ENCODE measurements at regions not wholly inside any gene's neighbourhood (a gene's known extent, or its start where the extent isn't known, plus 50 kb on each side); places are given as distances from the start of the nearest gene placed in this dataset.

DNA sequence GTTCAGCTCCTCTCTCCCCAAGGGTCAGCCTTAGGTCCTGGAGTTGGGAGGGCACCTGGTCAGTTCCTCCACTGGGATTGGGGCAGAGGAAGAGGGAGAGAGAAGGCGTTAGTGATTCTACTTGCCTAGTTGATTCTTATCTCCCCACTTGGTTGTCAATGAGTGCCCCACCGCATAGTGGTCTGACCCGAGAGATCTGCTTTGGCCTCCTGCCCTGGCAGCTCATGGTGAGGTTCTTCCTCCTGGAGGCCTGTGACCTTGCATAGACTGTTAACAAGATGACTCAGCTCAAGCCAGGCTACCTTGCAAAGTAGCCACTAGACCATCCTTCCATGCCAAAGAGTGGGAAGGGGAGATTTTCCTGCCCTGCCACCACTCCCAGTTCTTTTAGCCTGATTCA lies 160.6 kb downstream of the TMEM200A start:
- Histone ChIP-seq H3K9me3 (ENCODE audit: insufficient read depth, low read depth, low read length) (peaks cover 4% of the 10 kb centered on the region), H2BK120ac (ENCODE audit: insufficient read depth, low read length, poor library complexity) (no peak overlapping the region), H4K8ac (ENCODE audit: low read depth, low read length) (no peak overlapping the region), H3K4me3 (ENCODE audit: low read depth, low read length) (peak overlapping the region; percentile 25), H2AFZ (ENCODE audit: insufficient read depth, low read length, poor library complexity) (no peak overlapping the region), H3K27me3 (ENCODE audit: insufficient read depth, low read length) (no peaks in the 10 kb centered on the region), H3K4me2 (ENCODE audit: low read length) (no peak overlapping the region), H3K79me2 (ENCODE audit: control insufficient read depth, insufficient read depth, low read length, poor library complexity) (no peaks in the 10 kb centered on the region), H3K18ac (ENCODE audit: low read length) (no peak overlapping the region), H3K79me1 (ENCODE audit: low read length) (no peaks in the 10 kb centered on the region), H3K23ac (ENCODE audit: low read length) (no peak overlapping the region), H4K12ac (ENCODE audit: low read depth, low read length) (no peak overlapping the region), H3K36me3 (ENCODE audit: control insufficient read depth in 1 of 2, insufficient read depth in 2 of 2, low read length in 2 of 2) (no peaks in the 10 kb centered on the region), H2BK5ac (ENCODE audit: low read depth, low read length, poor library complexity) (no peak overlapping the region), H4K91ac (ENCODE audit: low read depth, low read length) (no peak overlapping the region), H3K4me1 (ENCODE audit: control insufficient read depth in 1 of 2, insufficient read depth in 2 of 2, low read length in 2 of 2) (peaks cover 2 to 13% of the 10 kb centered on the region in 2 experiments), H3K9ac (ENCODE audit: low read length) (no peak overlapping the region), H2BK12ac (ENCODE audit: low read length) (no peak overlapping the region), H3K14ac (ENCODE audit: low read length) (no peak overlapping the region), H3K27ac (ENCODE audit: low read depth, low read length) (no peak overlapping the region), H2AK5ac (ENCODE audit: low read length) (no peak overlapping the region), H3K4ac (ENCODE audit: low read depth, low read length) (no peak overlapping the region)
- WGBS (ENCODE audit: extremely low coverage, insufficient coverage, insufficient read length) = no CpG with 5 or more reads among the region's 3 CpGs
- DNase-seq = no peak

DNA sequence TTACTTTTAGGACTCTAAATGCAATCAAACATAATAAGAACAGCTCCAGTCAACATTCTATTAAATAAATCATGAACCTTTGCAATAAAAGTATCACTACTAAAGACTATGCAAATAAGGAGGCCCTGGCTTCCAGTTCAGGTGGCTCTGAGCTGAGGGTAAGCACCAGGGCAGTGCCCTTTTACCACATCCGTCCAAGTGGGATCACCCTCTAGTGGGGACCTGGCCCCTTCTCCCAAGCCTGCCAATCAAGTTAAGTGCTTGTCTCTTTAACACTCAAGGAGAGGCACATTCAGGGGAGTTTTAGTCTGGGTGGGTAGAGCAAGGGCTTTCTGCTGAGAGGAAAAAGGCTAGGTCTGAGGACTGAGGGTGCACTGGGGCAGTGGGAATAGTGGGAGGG lies 161.4 kb downstream of the TMEM200A start:
- Histone ChIP-seq H4K8ac (ENCODE audit: low read depth, low read length) (no peak overlapping the region), H3K18ac (ENCODE audit: low read length) (no peak overlapping the region), H3K4me3 (ENCODE audit: low read depth, low read length) (no peak overlapping the region), H4K91ac (ENCODE audit: low read depth, low read length) (no peak overlapping the region), H3K4me2 (ENCODE audit: low read length) (no peak overlapping the region), H3K4me1 (ENCODE audit: control insufficient read depth in 1 of 2, insufficient read depth in 2 of 2, low read length in 2 of 2) (peaks cover 2 to 13% of the 10 kb centered on the region in 2 experiments), H2AK5ac (ENCODE audit: low read length) (no peak overlapping the region), H3K9me3 (ENCODE audit: insufficient read depth, low read depth, low read length) (peaks cover 4% of the 10 kb centered on the region), H2BK12ac (ENCODE audit: low read length) (no peak overlapping the region), H3K79me2 (ENCODE audit: control insufficient read depth, insufficient read depth, low read length, poor library complexity) (no peaks in the 10 kb centered on the region), H2BK120ac (ENCODE audit: insufficient read depth, low read length, poor library complexity) (no peak overlapping the region), H3K9ac (ENCODE audit: low read length) (no peak overlapping the region), H3K27ac (ENCODE audit: low read depth, low read length) (no peak overlapping the region), H2BK5ac (ENCODE audit: low read depth, low read length, poor library complexity) (no peak overlapping the region), H3K23ac (ENCODE audit: low read length) (peak overlapping the region; percentile 62), H3K27me3 (ENCODE audit: insufficient read depth, low read length) (no peaks in the 10 kb centered on the region), H3K14ac (ENCODE audit: low read length) (no peak overlapping the region), H4K12ac (ENCODE audit: low read depth, low read length) (no peak overlapping the region), H2AFZ (ENCODE audit: insufficient read depth, low read length, poor library complexity) (no peak overlapping the region), H3K79me1 (ENCODE audit: low read length) (no peaks in the 10 kb centered on the region), H3K36me3 (ENCODE audit: control insufficient read depth in 1 of 2, insufficient read depth in 2 of 2, low read length in 2 of 2) (no peaks in the 10 kb centered on the region), H3K4ac (ENCODE audit: low read depth, low read length) (no peak overlapping the region)
- no CpG with 5 or more reads among the region's 1 CpG for WGBS (ENCODE audit: extremely low coverage, insufficient coverage, insufficient read length)
- DNase-seq = no peak

DNA sequence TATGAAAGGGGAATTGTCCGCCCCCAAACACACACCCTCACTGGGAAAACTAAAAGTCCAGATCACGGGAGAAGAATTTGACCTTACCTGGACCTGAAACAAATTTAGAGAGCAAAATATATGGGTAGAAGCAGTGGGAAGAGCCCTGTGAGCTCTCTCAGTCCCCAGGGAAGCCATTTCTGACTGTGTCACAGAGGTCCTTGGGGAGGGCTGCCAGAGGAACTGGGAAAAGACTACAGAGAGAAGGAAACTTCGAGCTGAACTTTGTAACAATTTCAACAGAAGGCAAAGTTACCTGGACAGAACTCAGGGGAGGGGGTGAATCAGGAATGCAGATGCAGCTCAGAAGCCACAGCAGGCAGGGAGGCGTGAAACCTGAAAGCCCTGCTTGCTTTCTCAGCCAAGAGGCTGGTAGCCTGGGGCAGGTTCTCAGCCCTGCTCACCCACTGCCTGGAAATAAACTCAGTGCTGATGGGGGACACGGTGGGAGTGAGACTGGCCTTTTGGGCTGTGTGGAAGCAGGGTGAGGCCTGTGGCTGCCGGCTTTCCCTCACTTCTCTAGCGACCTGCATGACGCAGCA lies 163.8 kb downstream of the TMEM200A start:
- no peaks in the 10 kb centered on the region for H3K79me1 ChIP-seq (ENCODE audit: low read length)
- H3K27ac ChIP-seq (ENCODE audit: low read depth, low read length) = no peak overlapping the region
- H4K91ac ChIP-seq (ENCODE audit: low read depth, low read length) = no peak overlapping the region
- peak overlapping the region; percentile 16 for H2BK5ac ChIP-seq (ENCODE audit: low read depth, low read length, poor library complexity)
- no peaks in the 10 kb centered on the region for H3K27me3 ChIP-seq (ENCODE audit: insufficient read depth, low read length)
- H2AK5ac ChIP-seq (ENCODE audit: low read length) = no peak overlapping the region
- no peak for DNase-seq
- H3K79me2 ChIP-seq (ENCODE audit: control insufficient read depth, insufficient read depth, low read length, poor library complexity) = no peaks in the 10 kb centered on the region
- no peak overlapping the region for H4K8ac ChIP-seq (ENCODE audit: low read depth, low read length)
- no peak overlapping the region for H3K4me2 ChIP-seq (ENCODE audit: low read length)
- peak overlapping the region; percentile 55 for H2BK12ac ChIP-seq (ENCODE audit: low read length)
- peaks cover 4% of the 10 kb centered on the region for H3K9me3 ChIP-seq (ENCODE audit: insufficient read depth, low read depth, low read length)
- no peak overlapping the region for H3K23ac ChIP-seq (ENCODE audit: low read length)
- H3K14ac ChIP-seq (ENCODE audit: low read length) = no peak overlapping the region
- H4K12ac ChIP-seq (ENCODE audit: low read depth, low read length) = no peak overlapping the region
- no peak overlapping the region for H3K18ac ChIP-seq (ENCODE audit: low read length)
- H3K9ac ChIP-seq (ENCODE audit: low read length) = no peak overlapping the region
- H3K4me1 ChIP-seq (ENCODE audit: control insufficient read depth in 1 of 2, insufficient read depth in 2 of 2, low read length in 2 of 2) = peaks cover 2 to 13% of the 10 kb centered on the region in 2 experiments
- no peaks in the 10 kb centered on the region for H3K36me3 ChIP-seq (ENCODE audit: control insufficient read depth in 1 of 2, insufficient read depth in 2 of 2, low read length in 2 of 2)
- H3K4me3 ChIP-seq (ENCODE audit: low read depth, low read length) = no peak overlapping the region
- no CpG with 5 or more reads among the region's 8 CpGs for WGBS (ENCODE audit: extremely low coverage, insufficient coverage, insufficient read length)
- no peak overlapping the region for H3K4ac ChIP-seq (ENCODE audit: low read depth, low read length)
- H2AFZ ChIP-seq (ENCODE audit: insufficient read depth, low read length, poor library complexity) = no peak overlapping the region
- H2BK120ac ChIP-seq (ENCODE audit: insufficient read depth, low read length, poor library complexity) = no peak overlapping the region

DNA sequence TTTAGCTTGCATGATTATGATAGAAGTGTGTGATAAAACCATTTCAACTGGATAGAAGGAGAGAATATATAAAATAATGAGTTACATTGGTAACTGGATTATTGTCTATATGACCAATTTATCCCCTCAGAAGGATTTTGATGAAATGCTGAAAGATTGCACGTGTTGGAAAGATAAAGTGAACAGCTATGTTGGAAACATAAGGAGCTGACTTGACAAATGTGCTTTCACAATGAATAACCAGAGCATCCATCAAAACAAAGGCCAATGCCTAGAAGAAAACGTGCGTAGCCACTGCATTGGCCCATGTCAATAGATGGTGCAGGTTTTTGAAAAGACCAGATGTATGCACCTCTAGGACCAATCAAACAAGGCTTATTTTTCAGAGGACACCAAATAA lies 168.8 kb downstream of the TMEM200A start:
- Histone ChIP-seq H2BK120ac (ENCODE audit: insufficient read depth, low read length, poor library complexity) (no peak overlapping the region), H3K4me1 (ENCODE audit: control insufficient read depth in 1 of 2, insufficient read depth in 2 of 2, low read length in 2 of 2) (peaks cover 2% of the 10 kb centered on the region in 2 experiments), H3K79me1 (ENCODE audit: low read length) (no peaks in the 10 kb centered on the region), H3K18ac (ENCODE audit: low read length) (no peak overlapping the region), H3K23ac (ENCODE audit: low read length) (no peak overlapping the region), H3K36me3 (ENCODE audit: control insufficient read depth in 1 of 2, insufficient read depth in 2 of 2, low read length in 2 of 2) (no peaks in the 10 kb centered on the region), H2AK5ac (ENCODE audit: low read length) (no peak overlapping the region), H2BK5ac (ENCODE audit: low read depth, low read length, poor library complexity) (no peak overlapping the region), H3K4me2 (ENCODE audit: low read length) (no peak overlapping the region), H3K9ac (ENCODE audit: low read length) (no peak overlapping the region), H3K27ac (ENCODE audit: low read depth, low read length) (no peak overlapping the region), H3K9me3 (ENCODE audit: insufficient read depth, low read depth, low read length) (peaks cover 8% of the 10 kb centered on the region), H4K12ac (ENCODE audit: low read depth, low read length) (no peak overlapping the region), H4K8ac (ENCODE audit: low read depth, low read length) (no peak overlapping the region), H2AFZ (ENCODE audit: insufficient read depth, low read length, poor library complexity) (no peak overlapping the region), H3K14ac (ENCODE audit: low read length) (no peak overlapping the region), H3K79me2 (ENCODE audit: control insufficient read depth, insufficient read depth, low read length, poor library complexity) (no peaks in the 10 kb centered on the region), H3K27me3 (ENCODE audit: insufficient read depth, low read length) (no peaks in the 10 kb centered on the region), H3K4me3 (ENCODE audit: low read depth, low read length) (no peak overlapping the region), H4K91ac (ENCODE audit: low read depth, low read length) (no peak overlapping the region), H2BK12ac (ENCODE audit: low read length) (no peak overlapping the region), H3K4ac (ENCODE audit: low read depth, low read length) (no peak overlapping the region)
- no CpG with 5 or more reads among the region's 3 CpGs for WGBS (ENCODE audit: extremely low coverage, insufficient coverage, insufficient read length)
- no peak for DNase-seq

All from trophoblast cell (in vitro differentiated cells and primary cell).